HG02759 (cell line): ENCODE measurements at regions not wholly inside any gene's neighbourhood (a gene's known extent, or its start where the extent isn't known, plus 50 kb on each side); places are given as distances from the start of the nearest gene placed in this dataset.

Experiments used
- ATAC-seq: cut with Tn5 transposase; IDR thresholded peaks from one replicate; pipeline ENCODE4 v1.9.1; 2021; ENCODE audit warnings: mild to moderate bottlenecking, moderate library complexity; ENCODE audit not compliant: unreplicated experiment

DNA sequence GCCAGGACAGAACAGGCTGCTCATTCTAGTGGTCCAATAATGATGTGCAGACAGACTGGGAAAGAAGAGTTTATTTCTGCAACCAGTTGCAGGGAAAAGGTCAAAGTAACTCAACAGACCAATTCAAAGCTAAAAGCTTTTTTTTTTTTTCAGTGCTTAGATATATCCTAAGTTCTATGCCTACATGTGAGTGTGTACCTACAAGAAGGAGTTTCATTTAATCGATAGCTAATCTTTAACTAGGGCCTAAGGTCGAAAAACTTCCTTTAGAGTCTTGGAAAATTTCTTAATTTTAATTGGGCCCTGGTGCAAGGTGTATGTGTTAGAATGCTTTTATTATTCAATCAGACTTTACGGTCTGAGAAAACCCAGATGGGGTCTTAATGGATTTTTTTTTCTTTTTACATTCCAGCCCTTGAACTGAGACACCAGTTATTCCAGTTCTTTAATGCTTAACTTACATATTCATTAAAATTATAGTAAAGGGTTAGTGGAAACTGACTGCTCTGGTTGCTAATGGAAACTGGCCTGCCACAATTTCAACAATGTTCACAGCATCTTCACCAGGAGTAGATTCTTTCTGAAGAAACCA lies 365.3 kb downstream of the MTRR start:
- ATAC-seq, result no peak

DNA sequence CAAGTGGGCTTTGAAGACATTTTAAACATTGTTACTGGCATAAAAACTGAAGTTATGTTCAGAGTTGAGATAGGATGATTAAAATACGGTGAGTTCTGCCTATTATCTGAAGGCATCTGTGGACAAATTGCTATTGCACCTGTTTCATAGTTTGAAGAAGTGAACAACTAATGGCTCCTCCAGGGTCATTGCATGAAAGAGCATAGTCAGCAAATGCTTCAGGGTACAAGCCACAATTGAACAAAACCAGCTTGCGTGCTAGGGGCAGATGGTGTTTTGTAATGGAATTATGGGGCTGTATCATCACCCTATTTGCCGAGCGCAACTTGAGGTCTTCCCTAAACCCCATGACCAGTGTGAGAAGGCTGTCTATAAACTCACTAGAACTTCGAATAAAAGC lies 369.1 kb downstream of the MTRR start:
- ATAC-seq, result no peak

DNA sequence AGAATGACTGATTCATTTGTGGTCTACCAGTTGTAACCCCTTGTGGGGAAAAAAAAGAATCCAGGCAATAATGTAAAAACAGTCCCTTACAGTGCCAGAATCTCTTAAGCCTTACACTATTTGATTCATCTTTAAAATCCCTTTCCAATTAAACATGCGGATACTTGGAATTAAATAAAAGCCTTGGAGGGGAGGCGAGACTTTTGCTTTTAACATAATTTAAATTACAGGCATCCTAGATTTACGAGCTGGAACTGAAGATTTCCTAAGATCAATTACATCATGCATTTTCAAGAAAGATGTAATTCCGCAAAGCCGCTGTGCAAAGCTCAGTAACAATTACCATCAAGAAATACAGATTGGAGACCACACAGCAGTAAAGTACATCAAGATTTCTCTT lies 370.2 kb downstream of the MTRR start:
- ATAC-seq, result no peak

DNA sequence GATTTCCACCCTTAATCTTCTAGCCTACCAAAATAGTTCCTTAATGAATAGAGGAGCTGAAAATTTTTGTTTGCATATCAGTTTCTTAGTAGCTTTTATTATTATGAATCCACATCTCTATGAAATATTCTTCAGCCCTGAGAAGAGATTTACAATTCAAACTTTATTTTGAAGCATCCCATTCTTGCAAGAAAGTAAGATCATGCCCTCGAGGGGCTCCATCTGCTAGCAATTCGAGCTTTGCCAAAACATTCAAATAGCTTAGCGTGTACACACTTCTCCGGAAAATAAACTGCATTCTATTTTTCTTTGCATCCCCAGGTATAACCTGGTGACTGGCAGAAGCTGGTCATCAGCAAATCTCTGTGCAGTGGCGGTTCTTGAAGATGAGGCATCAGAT lies 370.7 kb downstream of the MTRR start:
- ATAC-seq, result no peak

DNA sequence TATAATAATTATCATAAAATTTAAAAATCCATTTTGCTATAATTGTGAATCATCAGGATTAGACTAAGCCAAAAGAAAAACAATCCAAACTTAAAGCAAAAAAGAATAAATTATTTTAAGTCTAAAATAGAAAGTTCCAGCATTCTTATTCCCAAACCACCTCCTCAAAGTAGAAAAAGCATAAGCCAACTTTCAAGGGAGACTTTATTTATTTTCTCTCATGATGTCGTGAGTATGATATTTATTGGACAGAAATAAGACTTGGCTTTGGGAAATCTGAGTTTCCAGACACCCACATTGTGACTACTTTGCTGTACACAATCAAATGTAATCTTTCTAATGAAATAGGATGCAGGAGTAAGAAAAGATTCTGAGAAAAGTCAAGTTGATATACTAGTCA lies 372.1 kb downstream of the MTRR start:
- no peak for ATAC-seq

DNA sequence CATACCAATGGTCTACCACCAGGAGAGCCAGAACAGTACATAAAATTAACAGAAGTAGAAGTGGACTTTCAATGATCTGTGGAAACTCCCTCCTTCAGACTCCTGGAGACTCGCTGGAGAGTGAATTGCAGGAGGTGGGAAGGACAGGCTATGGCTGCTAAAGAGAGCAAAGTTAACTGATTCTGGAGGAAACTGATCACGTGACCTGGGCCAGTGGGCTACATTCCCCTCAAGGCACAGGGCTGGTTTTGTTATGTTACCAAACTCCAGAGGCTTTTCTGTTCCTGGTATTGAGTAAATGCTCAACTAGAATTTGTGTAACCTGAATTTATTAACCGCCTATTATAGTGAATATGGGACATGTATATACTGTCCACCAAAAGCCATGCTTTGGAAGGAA lies 372.6 kb downstream of the MTRR start:
- ATAC-seq, result no peak

DNA sequence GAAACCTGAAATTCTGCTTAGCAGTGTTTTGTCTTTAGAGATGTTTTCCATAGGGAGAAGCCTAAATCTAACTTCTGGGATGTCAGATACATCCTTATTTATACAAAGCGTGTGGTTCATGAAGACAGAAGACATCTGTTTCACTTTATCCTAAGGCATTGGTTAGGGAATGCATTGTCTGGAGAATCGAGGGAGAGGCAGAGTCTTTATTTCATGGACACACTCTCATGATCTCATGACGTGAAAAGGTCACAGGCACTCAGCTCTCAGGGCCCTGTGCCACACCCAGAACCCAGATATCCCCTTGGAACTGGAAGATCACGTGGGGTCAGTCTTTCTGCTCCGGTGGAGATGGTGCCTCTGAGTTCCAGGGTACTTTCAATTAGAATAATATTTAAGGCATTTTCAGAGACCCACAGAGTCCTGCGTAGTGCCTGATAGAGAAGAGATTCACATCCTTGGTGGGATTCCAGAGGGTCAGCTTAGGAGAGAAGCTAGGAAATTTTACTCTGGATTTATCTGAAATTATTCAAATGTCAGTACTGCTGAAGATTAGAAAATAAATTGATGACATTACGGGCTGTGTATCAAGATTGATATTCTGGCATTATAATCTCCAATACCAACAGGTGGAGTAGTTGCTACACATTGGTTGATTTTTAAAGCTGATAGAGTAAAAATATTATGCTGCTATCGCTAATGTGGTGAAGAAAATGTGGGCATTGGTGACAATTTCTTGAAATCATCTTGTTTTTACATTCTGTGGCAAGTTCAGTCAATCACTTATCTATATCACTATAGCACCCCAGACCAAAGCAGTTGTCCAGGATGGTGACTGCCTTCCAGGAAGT lies 378.3 kb downstream of the MTRR start:
- no peak for ATAC-seq

DNA sequence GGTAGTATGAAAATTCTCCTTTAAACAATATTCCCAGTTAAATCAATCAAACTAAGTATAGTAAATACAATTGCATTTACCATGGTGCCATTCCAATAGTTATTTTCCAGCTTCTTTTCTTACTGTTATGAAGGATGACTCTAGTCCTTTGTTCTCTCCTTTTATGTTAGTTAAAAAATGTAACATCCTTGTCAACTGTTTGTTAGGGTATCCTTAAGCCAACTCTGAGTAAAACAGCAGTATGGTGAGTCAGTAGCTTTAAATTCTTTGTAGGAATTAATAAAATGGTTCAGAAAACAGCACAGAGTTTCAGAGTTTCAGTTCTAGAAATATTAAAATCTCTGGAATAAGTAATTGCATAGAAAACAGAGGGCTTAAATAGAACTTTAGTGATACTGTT lies 384.4 kb downstream of the MTRR start:
- no peak for ATAC-seq

DNA sequence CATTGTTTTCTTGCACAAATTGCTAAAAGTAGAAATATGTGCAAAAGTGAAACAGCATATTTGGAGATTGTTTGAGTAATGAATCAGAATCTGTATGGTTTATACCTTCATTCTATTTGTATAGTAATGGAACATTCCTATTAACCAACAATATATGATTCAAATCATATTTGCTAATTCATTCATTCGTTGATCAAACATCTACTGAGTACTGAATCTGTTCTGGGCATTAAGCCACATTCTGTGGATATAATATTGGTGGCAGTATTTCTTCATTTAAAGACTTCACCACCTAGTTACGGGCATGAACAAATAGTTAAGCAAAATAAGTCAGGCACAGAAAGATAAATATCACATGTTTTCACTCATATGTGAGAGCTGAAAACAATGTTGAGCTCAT lies 385.7 kb downstream of the MTRR start:
- no peak for ATAC-seq

DNA sequence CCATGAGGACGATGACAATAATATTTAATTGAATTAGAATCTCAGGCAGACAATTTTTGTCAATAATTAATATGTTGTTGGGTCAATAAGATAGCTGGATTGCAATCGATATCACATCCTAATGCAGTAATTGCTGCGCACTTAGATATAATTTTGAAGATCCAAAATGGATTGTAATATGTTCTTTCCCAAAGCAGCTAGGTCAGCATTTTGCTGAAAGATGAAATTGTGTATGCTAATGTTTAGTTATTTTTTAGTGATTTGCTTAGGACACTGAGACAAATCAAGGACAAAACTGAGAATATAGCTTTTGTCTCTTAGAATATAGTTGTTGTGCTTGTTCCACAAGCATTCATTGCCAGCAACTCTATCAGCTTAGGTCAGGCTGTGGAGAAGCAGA lies 389.9 kb downstream of the MTRR start:
- no peak for ATAC-seq

DNA sequence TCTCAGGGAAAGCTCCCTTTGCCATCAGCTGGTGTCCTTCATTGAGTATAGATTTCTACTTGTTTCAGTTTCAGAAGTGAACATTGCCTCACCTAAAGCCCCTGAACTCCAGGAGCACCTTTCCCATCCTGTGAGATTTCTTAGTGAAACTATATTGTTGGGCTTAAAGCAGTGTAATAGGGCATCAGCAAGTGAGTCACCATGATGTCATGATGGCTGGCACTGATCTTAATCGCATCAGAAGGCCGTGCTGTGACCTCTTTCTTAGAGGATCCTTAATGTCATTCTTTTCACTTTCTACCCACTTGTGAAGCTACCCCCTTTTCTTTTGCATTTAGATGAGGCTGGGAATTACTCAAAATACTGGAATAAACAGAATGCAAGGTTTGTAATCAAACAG lies 401.3 kb downstream of the MTRR start:
- no peak for ATAC-seq

DNA sequence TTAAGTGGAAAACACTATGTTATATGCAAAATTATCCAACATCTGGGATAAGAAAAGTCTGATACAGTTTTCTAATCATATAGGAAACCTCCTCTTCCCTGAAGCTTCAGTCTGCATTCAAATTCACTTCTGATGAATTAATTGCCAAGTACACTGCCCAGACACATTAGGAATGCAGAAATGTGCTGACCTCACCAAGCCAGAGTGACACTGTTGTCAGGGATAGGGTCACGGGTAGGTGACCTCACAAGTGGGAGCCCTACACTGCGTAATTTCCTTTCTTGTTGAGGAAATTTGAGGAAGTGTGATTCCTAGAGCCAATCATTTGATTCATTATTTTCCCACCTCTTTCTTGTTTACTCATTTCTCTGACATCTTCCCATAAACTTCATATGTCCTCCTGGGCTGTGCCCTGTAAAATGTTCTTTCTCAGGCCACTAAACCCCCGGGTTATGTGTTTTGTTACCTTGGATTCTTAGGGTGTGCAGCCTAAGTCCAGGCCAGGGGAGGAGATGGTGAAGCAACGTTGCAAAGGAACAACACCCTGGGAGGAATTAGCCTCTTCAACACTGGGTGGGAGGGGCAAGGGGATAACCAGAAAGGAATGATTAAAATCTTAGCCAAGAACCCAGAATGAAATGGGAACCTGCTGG lies 411.9 kb downstream of the MTRR start:
- ATAC-seq, result no peak

DNA sequence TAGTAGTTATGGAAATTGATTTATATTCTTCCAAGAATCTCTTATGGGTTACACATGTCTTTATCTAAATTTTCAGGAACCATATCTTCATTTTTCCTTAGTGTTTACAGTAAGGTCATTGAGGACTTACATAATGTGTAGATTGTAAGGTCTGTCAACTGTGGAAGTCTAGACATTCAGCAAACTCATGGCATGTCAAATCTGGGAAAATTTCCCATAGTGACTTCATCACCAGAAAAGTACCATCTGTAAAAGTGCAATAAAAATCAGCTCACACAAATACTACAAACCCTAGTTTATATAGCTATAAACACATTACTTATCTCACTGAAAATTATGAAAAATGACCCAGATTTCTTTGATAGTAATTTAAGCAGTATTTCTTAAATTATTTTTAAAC lies 419.4 kb downstream of the MTRR start:
- no peak for ATAC-seq

DNA sequence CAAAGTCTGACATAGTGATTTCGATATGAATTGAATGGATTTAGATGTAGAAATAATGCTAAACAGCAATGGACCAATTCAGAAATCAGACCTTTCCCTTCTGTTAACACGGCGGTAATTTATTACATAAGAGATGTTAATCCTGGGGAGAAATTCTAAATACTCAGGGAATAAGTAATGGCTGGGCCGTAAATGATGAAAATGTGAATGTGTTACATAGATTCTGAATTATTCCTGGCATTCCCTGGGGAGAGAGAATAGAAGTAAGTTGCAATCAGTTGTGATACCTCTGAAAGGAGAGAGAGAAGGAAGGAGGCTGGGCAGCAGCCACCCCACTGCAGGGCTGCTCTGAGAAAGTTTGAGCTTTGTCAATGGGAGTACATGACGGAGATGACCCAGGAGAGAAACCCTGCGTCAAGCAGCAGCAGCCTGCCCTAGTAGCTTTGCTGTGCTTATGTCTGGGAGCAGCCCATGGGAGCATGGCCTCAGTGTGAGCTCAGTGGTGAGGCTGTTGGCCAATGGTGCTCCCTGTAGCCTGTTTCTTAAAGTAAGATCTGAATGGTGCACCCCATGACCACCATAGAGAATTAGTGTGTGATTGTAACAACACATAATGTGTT lies 420.1 kb downstream of the MTRR start:
- ATAC-seq, result no peak

DNA sequence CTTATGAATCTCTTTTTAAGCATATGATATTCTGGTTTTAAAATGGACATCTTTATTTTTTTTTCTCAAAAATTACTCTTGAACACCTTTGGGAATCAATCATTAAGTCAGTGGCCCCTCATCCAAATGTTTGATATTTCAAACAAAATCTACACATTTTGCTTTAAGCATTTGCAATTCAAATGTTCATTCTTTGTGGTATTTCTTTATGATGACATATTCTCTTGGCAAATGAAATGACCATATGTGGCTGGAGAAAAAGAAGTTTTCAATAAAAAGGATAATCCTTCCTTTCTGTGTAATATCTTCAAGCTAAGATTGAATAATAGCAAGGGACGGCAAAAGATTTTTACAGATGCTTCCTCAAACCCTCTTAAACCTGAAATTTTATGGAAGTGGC lies 420.8 kb downstream of the MTRR start:
- ATAC-seq, result no peak

DNA sequence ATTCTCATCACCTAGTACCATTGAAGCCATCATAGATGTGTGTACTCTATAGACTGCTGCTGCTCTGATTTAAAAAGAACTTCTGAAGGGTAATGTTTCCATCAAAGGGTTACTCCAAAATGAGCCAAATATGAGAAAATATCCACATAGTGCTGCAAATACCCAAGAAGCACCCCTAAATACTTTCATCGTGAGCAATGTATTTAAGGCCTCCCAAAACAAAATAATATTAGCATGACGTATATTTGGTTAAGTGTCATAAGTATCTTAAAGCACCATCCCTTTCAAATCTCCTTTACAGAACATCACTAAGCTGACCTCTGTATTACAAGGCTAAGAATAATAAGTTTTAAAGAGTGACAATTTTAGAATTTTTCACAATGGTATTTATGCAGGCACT lies 421.8 kb downstream of the MTRR start:
- ATAC-seq, result no peak

DNA sequence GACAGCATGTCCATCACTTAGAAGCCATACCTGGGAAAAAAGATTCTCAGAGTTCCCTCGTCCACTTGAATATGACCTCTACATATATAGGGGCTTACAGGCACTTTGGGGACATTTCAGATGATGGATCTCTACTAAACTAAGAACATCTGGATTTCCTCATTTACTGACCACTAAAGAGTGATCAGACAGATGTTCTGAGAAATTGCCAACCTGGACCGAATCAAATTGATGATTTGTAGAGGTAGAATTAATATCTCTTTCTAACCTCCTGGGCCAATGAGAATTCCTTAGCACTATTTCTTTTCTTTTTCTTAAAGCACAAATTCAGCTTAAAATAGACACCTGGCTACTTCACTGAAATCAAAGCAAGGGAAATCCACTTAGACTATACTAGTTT lies 422.7 kb downstream of the MTRR start:
- no peak for ATAC-seq

DNA sequence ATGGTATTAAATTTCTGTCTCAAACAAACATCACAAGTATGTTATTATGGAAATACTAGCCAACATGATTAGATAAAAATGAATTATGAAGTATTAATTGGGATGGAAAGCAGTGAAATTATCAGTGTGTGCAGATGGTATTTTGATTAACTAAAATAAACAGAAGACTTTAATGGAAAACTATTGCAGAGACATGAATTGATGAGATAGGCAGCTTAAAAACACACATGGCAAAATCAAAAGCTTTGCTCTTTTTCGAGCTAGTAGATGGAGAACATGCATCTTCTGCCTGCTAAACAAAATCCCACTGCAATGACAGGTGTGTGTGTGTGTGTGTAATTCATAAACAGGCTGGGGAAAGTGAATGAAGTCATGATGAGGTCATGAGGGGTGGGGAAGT lies 426.2 kb downstream of the MTRR start:
- no peak for ATAC-seq

DNA sequence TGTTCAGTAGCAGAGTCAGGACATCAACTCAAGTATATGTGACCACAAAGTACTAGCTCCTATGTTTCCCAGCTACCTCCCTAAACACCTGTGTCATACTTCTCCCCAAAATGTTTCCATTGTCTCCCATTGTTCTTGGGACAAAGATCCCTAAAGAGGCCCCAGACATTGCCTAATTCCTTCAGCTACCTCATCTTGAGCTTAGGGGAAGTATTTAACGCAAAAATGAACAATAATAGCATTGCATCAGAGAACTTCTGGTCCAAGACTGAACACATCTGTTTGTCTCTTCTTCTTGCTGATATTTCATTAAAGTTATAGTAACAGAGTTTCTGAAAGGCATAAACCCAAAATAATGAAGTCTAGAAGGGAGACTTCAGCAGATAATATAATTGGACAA lies 430.8 kb downstream of the MTRR start:
- no peak for ATAC-seq

DNA sequence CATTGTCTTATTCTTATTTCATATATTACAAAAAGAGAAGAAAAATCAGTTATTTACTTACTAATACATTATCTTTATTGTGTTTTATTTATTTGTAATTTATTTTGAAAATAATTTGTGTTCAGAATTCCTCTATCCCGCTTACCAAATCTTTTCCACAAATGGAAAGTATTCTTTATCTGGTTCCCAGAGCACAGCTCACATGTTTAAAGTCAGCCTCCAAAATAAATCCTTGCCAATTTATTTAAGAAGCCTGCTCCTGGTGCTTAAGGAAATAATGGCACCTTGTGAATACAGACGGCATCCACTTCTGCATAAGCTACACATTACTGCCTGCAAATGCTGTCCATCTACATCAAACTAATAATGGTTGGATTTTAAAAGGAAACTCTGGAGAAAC lies 435.4 kb downstream of the MTRR start:
- no peak for ATAC-seq

DNA sequence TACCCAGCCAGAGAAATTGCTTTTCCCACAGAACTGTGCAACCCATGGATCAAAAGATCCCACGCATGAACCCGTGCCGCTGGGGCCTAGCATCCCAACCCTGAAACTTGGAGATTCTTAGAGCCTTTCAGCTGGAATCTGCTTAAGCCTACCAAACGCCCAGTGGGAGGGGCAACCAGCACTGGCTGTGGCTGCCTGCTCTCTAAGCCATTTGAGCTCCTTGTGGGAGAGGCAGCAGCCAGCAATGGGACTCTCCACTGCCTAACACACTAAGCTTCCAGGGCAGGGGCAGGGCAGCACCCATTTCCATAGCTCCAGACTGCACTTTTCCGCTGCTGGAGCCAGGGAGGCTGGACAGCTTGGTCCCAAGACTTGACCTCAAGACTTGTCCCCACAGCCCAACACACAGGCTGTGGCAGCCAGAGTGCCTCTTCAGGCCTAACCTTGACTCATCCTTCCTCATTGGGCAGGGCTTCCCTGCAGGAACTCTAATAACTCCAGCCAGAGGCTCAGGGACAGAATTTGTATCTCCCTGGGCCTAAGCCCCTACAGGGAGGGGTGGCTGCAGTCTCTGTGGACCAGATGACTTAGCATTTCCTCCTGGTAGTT lies 437.4 kb downstream of the MTRR start:
- ATAC-seq, result no peak
